ENCODE measurements at regions not wholly inside any gene's neighbourhood (a gene's known extent, or its start where the extent isn't known, plus 50 kb on each side); places are given as distances from the start of the nearest gene placed in this dataset.

DNA sequence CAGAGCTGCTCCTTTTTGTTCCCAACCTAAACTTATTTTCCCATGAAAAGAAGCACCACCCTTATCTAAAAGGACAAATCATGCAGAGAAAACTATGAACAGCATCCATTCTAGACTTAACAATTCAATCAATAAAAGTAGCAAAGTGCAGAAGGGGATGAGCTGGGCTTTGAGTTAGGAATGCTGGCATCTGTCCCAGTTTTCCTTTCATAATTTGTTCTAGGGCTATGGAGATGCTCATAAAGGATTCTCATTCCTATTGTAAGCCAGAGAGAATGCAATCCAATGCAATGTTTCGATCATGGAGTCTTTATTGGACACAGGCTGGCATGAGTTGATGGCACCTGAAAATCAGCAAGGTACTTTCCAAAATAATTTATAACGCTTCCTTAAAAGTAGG is 330.6 kb downstream of the VPS13C start:
- no peak for TF ChIP-seq RCOR1 (IDR thresholded peaks at IDR 0.05; ENCODE audit: borderline replicate concordance in 1 of 2, low read depth in 2 of 2, low read length in 2 of 2)
- TF ChIP-seq, protein P1, sequence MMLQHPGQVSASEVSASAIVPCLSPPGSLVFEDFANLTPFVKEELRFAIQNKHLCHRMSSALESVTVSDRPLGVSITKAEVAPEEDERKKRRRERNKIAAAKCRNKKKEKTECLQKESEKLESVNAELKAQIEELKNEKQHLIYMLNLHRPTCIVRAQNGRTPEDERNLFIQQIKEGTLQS (IDR thresholded peaks at IDR 0.05) = no peak
- TF ChIP-seq, protein P1 (CRISPR knock-in tag; conservative IDR thresholded peaks at IDR 0.05) = no peak

All from K562 (cell line).